Loucy (cell line): ENCODE measurements at regions not wholly inside any gene's neighbourhood (a gene's known extent, or its start where the extent isn't known, plus 50 kb on each side); places are given as distances from the start of the nearest gene placed in this dataset.

Experiments used
- H2AFZ ChIP-seq: fragments of 200-600 bp; sonication (generic); 2 replicates; pipeline ENCODE4 v1.6.0; 2016; ENCODE audit warnings: antibody characterized with exemption, mild to moderate bottlenecking, low read length, moderate library complexity
- H3F3A ChIP-seq: fragments of 200-600 bp; 2 replicates; pipeline ENCODE4 v1.6.0; 2016; ENCODE audit warnings: antibody characterized with exemption, low read depth, mild to moderate bottlenecking
- H3K27me3 ChIP-seq: fragments of 200-600 bp; sonication (generic); 2 replicates; pipeline ENCODE4 v1.6.1; 2014; ENCODE audit warnings: low read length, mild to moderate bottlenecking; ENCODE audit not compliant: insufficient read depth, poor library complexity, severe bottlenecking
- H3K36me3 ChIP-seq: fragments of 200-600 bp; sonication (generic); 2 replicates; pipeline ENCODE4 v1.6.1; 2016; ENCODE audit warnings: low read length; ENCODE audit not compliant: insufficient read depth
- H3K4me1 ChIP-seq: fragments of 200-600 bp; sonication (generic); 2 replicates; pipeline ENCODE4 v1.5.1; 2014; ENCODE audit warnings: low read length, mild to moderate bottlenecking; ENCODE audit not compliant: insufficient read depth, poor library complexity, severe bottlenecking
- H3K4me2 ChIP-seq: fragments of 200-600 bp; sonication (generic); 2 replicates; pipeline ENCODE4 v1.6.0; 2014; ENCODE audit warnings: antibody characterized with exemption, low read length, low read depth, mild to moderate bottlenecking; ENCODE audit not compliant: poor library complexity, severe bottlenecking
- H3K4me3 ChIP-seq: fragments of 200-600 bp; sonication (generic); 2 replicates; pipeline ENCODE4 v1.5.1; 2014; ENCODE audit warnings: low read length, mild to moderate bottlenecking, mixed read lengths; ENCODE audit not compliant: poor library complexity, severe bottlenecking
- H3K79me2 ChIP-seq: fragments of 200-600 bp; sonication (generic); 2 replicates; pipeline ENCODE4 v1.6.1; 2014; ENCODE audit warnings: low read length; ENCODE audit not compliant: insufficient read depth
- H3K9ac ChIP-seq: fragments of 200-600 bp; sonication (generic); 2 replicates; pipeline ENCODE4 v1.6.0; 2014; ENCODE audit warnings: mild to moderate bottlenecking, low read depth, low read length, moderate library complexity; ENCODE audit not compliant: poor library complexity, severe bottlenecking
- H3K9me2 ChIP-seq: fragments of 200-600 bp; sonication (generic); replicated peaks from 2 replicates; pipeline ENCODE4 v1.6.1; 2016; ENCODE audit warnings: low read depth, low read length, mixed read lengths
- H3K9me3 ChIP-seq: fragments of 200-600 bp; sonication (generic); 2 replicates; pipeline ENCODE4 v1.6.1; 2014; ENCODE audit warnings: mild to moderate bottlenecking, antibody characterized with exemption, low read length, low read depth; ENCODE audit not compliant: insufficient read depth
- H4K20me1 ChIP-seq: fragments of 200-600 bp; sonication (generic); 2 replicates; pipeline ENCODE4 v1.6.0; 2014; ENCODE audit warnings: antibody characterized with exemption, low read length, mild to moderate bottlenecking; ENCODE audit not compliant: insufficient read depth, poor library complexity, severe bottlenecking
- EZH2phosphoT487 ChIP-seq: fragments of 200-600 bp; IDR thresholded peaks from 2 replicates; pipeline ENCODE4 v1.6.1; 2018; ENCODE audit warnings: antibody characterized with exemption, mild to moderate bottlenecking, moderate library complexity, borderline replicate concordance
- TF ChIP-seq, protein P1 (sequence below): fragments of 200-600 bp; sonication (generic); conservative IDR thresholded peaks from 2 replicates; pipeline ENCODE4 v1.5.1; 2014; ENCODE audit warnings: mild to moderate bottlenecking, antibody characterized with exemption, low read length

DNA sequence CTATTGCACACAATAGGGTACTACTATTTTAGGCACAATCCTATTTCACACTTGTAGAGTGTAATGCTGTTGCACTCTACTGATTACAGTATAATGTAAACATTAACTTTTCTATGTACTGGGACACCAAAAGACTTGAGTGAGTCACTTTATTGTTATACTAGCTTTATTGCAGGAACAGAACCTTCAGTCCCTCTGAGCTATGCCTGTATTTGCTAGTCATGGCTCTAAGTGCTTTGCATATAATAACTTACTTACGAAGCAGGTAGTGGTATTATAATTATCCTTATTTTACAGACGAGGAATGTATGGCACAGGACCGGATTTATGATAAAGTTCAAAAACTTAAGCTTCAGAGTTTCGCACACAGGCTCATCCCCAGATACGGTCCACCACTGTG is 106.6 kb upstream of the SLC6A6 start:
- H3F3A ChIP-seq = no peaks in the 10 kb centered on the region
- no peak overlapping the region for H3K4me3 ChIP-seq
- H3K9me3 ChIP-seq = no peaks in the 10 kb centered on the region
- no peaks in the 10 kb centered on the region for H3K36me3 ChIP-seq
- no peaks in the 10 kb centered on the region for H4K20me1 ChIP-seq
- H3K4me2 ChIP-seq = no peak overlapping the region
- no peaks in the 10 kb centered on the region for H3K9me2 ChIP-seq
- peaks cover 5% of the 10 kb centered on the region for H3K4me1 ChIP-seq
- H3K9ac ChIP-seq = no peak overlapping the region
- no peaks in the 10 kb centered on the region for H3K79me2 ChIP-seq
- H3K27me3 ChIP-seq = no peaks in the 10 kb centered on the region
- TF ChIP-seq, protein P1, sequence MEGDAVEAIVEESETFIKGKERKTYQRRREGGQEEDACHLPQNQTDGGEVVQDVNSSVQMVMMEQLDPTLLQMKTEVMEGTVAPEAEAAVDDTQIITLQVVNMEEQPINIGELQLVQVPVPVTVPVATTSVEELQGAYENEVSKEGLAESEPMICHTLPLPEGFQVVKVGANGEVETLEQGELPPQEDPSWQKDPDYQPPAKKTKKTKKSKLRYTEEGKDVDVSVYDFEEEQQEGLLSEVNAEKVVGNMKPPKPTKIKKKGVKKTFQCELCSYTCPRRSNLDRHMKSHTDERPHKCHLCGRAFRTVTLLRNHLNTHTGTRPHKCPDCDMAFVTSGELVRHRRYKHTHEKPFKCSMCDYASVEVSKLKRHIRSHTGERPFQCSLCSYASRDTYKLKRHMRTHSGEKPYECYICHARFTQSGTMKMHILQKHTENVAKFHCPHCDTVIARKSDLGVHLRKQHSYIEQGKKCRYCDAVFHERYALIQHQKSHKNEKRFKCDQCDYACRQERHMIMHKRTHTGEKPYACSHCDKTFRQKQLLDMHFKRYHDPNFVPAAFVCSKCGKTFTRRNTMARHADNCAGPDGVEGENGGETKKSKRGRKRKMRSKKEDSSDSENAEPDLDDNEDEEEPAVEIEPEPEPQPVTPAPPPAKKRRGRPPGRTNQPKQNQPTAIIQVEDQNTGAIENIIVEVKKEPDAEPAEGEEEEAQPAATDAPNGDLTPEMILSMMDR = no peak
- no peak for TF ChIP-seq EZH2phosphoT487
- H2AFZ ChIP-seq = no peak overlapping the region

- Histone ChIP-seq H3K36me3 (no peaks in the 10 kb centered on the region), H3K4me2 (no peak overlapping the region), H3K79me2 (no peaks in the 10 kb centered on the region), H3K4me1 (peaks cover 5% of the 10 kb centered on the region), H3F3A (no peaks in the 10 kb centered on the region), H3K9ac (no peak overlapping the region), H3K9me3 (no peaks in the 10 kb centered on the region), H4K20me1 (no peaks in the 10 kb centered on the region), H3K27me3 (no peaks in the 10 kb centered on the region), H3K4me3 (no peak overlapping the region), H2AFZ (no peak overlapping the region), H3K9me2 (no peaks in the 10 kb centered on the region)
- TF ChIP-seq, protein P1 = no peak
- no peak for TF ChIP-seq EZH2phosphoT487
These were observed 105.1 kb upstream of the SLC6A6 start for GRCh38 chr3:14297305-14297704.

DNA sequence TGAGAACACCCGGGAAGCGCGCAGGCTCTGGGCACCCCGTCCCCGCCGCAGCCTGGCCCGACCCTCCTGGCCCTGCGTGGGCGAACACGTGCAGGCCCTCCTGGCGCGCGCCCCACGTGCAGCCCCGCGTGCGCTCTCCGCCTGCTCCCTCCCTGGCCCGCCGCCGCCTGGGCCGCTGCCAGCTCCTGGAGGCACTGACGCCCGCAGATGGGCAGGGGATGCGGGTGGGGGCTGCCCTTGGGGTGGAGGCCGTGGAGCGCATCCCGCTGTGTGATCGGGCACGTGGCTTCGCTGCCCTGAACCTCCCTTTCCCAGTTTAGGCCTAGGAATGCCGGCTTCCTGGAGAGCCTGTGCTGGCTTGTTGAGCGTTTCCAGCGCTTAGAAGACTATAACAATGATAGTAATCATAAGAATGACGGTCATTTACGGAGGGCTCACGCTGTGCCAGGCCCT is 104.6 kb upstream of the SLC6A6 start:
- Histone ChIP-seq H3K36me3 (no peaks in the 10 kb centered on the region), H3K4me2 (no peak overlapping the region), H3K9me3 (no peaks in the 10 kb centered on the region), H3K4me1 (peaks cover 5% of the 10 kb centered on the region), H3K27me3 (no peaks in the 10 kb centered on the region), H3K9me2 (no peaks in the 10 kb centered on the region), H3K79me2 (no peaks in the 10 kb centered on the region), H2AFZ (no peak overlapping the region), H4K20me1 (no peaks in the 10 kb centered on the region), H3K9ac (no peak overlapping the region), H3F3A (no peaks in the 10 kb centered on the region), H3K4me3 (no peak overlapping the region)
- no peak for TF ChIP-seq EZH2phosphoT487
- TF ChIP-seq, protein P1 = no peak
